Gastrocnemius medialis (tissue), 4 donors: ENCODE measurements at regions not wholly inside any gene's neighbourhood (a gene's known extent, or its start where the extent isn't known, plus 50 kb on each side); places are given as distances from the start of the nearest gene placed in this dataset.

ENCODE experiments used
- CTCF ChIP-seq, 5 experiments: fragments of 450-650 bp in 3 of 5; fragments of 200-600 bp in 2 of 5; sonication (generic) in 2 of 5; IDR thresholded peaks in 4 of 5; conservative IDR thresholded peaks in 1 of 5; 1 replicate in 4 of 5; 2 replicates in 1 of 5; pipeline ENCODE4 v1.5.1; 2016 to 2019; ENCODE audit warnings: antibody characterized with exemption in 5 of 5, mild to moderate bottlenecking in 3 of 5, moderate library complexity in 3 of 5
- POLR2A ChIP-seq, 2 donors: fragments of 450-650 bp; IDR thresholded peaks; one replicate each; pipeline ENCODE4 v1.6.1; 2017; ENCODE audit warnings: antibody characterized with exemption in 2 of 2, mild to moderate bottlenecking in 2 of 2, moderate library complexity in 2 of 2

GRCh38 chr10:20608503-20608902 lies 288.6 kb downstream of the NEBL start:
- TF ChIP-seq CTCF (IDR thresholded peaks at IDR 0.05 in 4 of 5, conservative IDR thresholded peaks at IDR 0.05 in 1 of 5) (no peak), POLR2A (IDR thresholded peaks at IDR 0.05) (no peak)
